ENCODE measurements at regions not wholly inside any gene's neighbourhood (a gene's known extent, or its start where the extent isn't known, plus 50 kb on each side); places are given as distances from the start of the nearest gene placed in this dataset.

GRCh38 chr5:30768056-30768690, 425.3 kb upstream of the CDH6 start:
- Histone ChIP-seq H3K27me3 (ENCODE audit: control insufficient read depth, low read length) (no peaks in the 10 kb centered on the region), H3K79me2 (ENCODE audit: control insufficient read depth, low read length) (no peaks in the 10 kb centered on the region), H3K4me1 (ENCODE audit: control insufficient read depth, low read length) (no peaks in the 10 kb centered on the region), H3K9me2 (replicated peaks; ENCODE audit: control insufficient read depth, low read length) (no peaks in the 10 kb centered on the region), H3K9me3 (ENCODE audit: control insufficient read depth, insufficient read depth, low read length) (no peaks in the 10 kb centered on the region), H4K20me1 (ENCODE audit: control insufficient read depth, insufficient read depth, low read depth, low read length) (no peaks in the 10 kb centered on the region), H3K27ac (ENCODE audit: low read depth, low read length) (no peak overlapping the region), H3K4me2 (ENCODE audit: low read length) (no peak overlapping the region), H3K4me3 (ENCODE audit: low read length) (no peak overlapping the region), H3K36me3 (ENCODE audit: control insufficient read depth, low read length) (no peaks in the 10 kb centered on the region), H3F3A (ENCODE audit: control insufficient read depth, insufficient read depth) (no peaks in the 10 kb centered on the region)
- TF ChIP-seq CTCF (IDR thresholded peaks at IDR 0.05; ENCODE audit: low read depth, low read length, poor library complexity, severe bottlenecking), result no peak
- TF ChIP-seq EZH2phosphoT487 (IDR thresholded peaks at IDR 0.05; ENCODE audit: borderline replicate concordance, low read length), result no peak

GRCh38 chr5:30765706-30766105, 427.8 kb upstream of the CDH6 start:
- no peak overlapping the region for H3K4me3 ChIP-seq (ENCODE audit: low read length)
- no peaks in the 10 kb centered on the region for H3K27me3 ChIP-seq (ENCODE audit: control insufficient read depth, low read length)
- H3K27ac ChIP-seq (ENCODE audit: low read depth, low read length), result no peak overlapping the region
- H3K4me2 ChIP-seq (ENCODE audit: low read length), result no peak overlapping the region
- H3K4me1 ChIP-seq (ENCODE audit: control insufficient read depth, low read length), result no peaks in the 10 kb centered on the region
- TF ChIP-seq EZH2phosphoT487 (IDR thresholded peaks at IDR 0.05; ENCODE audit: borderline replicate concordance, low read length) (no peak), CTCF (IDR thresholded peaks at IDR 0.05; ENCODE audit: low read depth, low read length, poor library complexity, severe bottlenecking) (no peak)
- H3K9me2 ChIP-seq (replicated peaks; ENCODE audit: control insufficient read depth, low read length), result no peaks in the 10 kb centered on the region
- H3K36me3 ChIP-seq (ENCODE audit: control insufficient read depth, low read length), result no peaks in the 10 kb centered on the region
- H4K20me1 ChIP-seq (ENCODE audit: control insufficient read depth, insufficient read depth, low read depth, low read length), result no peaks in the 10 kb centered on the region
- no peaks in the 10 kb centered on the region for H3F3A ChIP-seq (ENCODE audit: control insufficient read depth, insufficient read depth)
- H3K9me3 ChIP-seq (ENCODE audit: control insufficient read depth, insufficient read depth, low read length), result no peaks in the 10 kb centered on the region
- no peaks in the 10 kb centered on the region for H3K79me2 ChIP-seq (ENCODE audit: control insufficient read depth, low read length)

GRCh38 chr5:30765227-30765626, 428.3 kb upstream of the CDH6 start:
- no peaks in the 10 kb centered on the region for H3K9me2 ChIP-seq (replicated peaks; ENCODE audit: control insufficient read depth, low read length)
- no peaks in the 10 kb centered on the region for H3F3A ChIP-seq (ENCODE audit: control insufficient read depth, insufficient read depth)
- no peaks in the 10 kb centered on the region for H3K36me3 ChIP-seq (ENCODE audit: control insufficient read depth, low read length)
- H4K20me1 ChIP-seq (ENCODE audit: control insufficient read depth, insufficient read depth, low read depth, low read length), result no peaks in the 10 kb centered on the region
- no peaks in the 10 kb centered on the region for H3K27me3 ChIP-seq (ENCODE audit: control insufficient read depth, low read length)
- H3K4me2 ChIP-seq (ENCODE audit: low read length), result no peak overlapping the region
- no peak overlapping the region for H3K27ac ChIP-seq (ENCODE audit: low read depth, low read length)
- no peak for TF ChIP-seq EZH2phosphoT487 (IDR thresholded peaks at IDR 0.05; ENCODE audit: borderline replicate concordance, low read length)
- no peak overlapping the region for H3K4me3 ChIP-seq (ENCODE audit: low read length)
- no peaks in the 10 kb centered on the region for H3K4me1 ChIP-seq (ENCODE audit: control insufficient read depth, low read length)
- no peaks in the 10 kb centered on the region for H3K79me2 ChIP-seq (ENCODE audit: control insufficient read depth, low read length)
- H3K9me3 ChIP-seq (ENCODE audit: control insufficient read depth, insufficient read depth, low read length), result no peaks in the 10 kb centered on the region

GRCh38 chr5:30764704-30765103, 428.8 kb upstream of the CDH6 start:
- no peaks in the 10 kb centered on the region for H4K20me1 ChIP-seq (ENCODE audit: control insufficient read depth, insufficient read depth, low read depth, low read length)
- no peaks in the 10 kb centered on the region for H3K4me1 ChIP-seq (ENCODE audit: control insufficient read depth, low read length)
- no peaks in the 10 kb centered on the region for H3F3A ChIP-seq (ENCODE audit: control insufficient read depth, insufficient read depth)
- H3K79me2 ChIP-seq (ENCODE audit: control insufficient read depth, low read length), result no peaks in the 10 kb centered on the region
- H3K4me3 ChIP-seq (ENCODE audit: low read length), result no peak overlapping the region
- no peak overlapping the region for H3K4me2 ChIP-seq (ENCODE audit: low read length)
- H3K27ac ChIP-seq (ENCODE audit: low read depth, low read length), result no peak overlapping the region
- H3K9me3 ChIP-seq (ENCODE audit: control insufficient read depth, insufficient read depth, low read length), result no peaks in the 10 kb centered on the region
- no peaks in the 10 kb centered on the region for H3K36me3 ChIP-seq (ENCODE audit: control insufficient read depth, low read length)
- H3K9me2 ChIP-seq (replicated peaks; ENCODE audit: control insufficient read depth, low read length), result no peaks in the 10 kb centered on the region
- no peak for TF ChIP-seq CTCF (IDR thresholded peaks at IDR 0.05; ENCODE audit: low read depth, low read length, poor library complexity, severe bottlenecking)
- TF ChIP-seq EZH2phosphoT487 (IDR thresholded peaks at IDR 0.05; ENCODE audit: borderline replicate concordance, low read length), result no peak
- H3K27me3 ChIP-seq (ENCODE audit: control insufficient read depth, low read length), result no peaks in the 10 kb centered on the region
